K562 (cell line): ENCODE measurements at regions not wholly inside any gene's neighbourhood (a gene's known extent, or its start where the extent isn't known, plus 50 kb on each side); places are given as distances from the start of the nearest gene placed in this dataset.

Source experiments
- ATF4 ChIP-seq: fragments of 450-650 bp; formaldehyde crosslinking; IDR thresholded peaks from 2 replicates; pipeline ENCODE4 v1.4.0; 2022; ENCODE audit warnings: mild to moderate bottlenecking, moderate library complexity
- FOXM1 ChIP-seq, 2 experiments: fragments of 450-650 bp in 1 of 2; sonication (generic) in 1 of 2; formaldehyde crosslinking in 1 of 2; IDR thresholded peaks; 2 replicates each; pipeline versions ENCODE4 v1.6.1 to v1.9.0; 2017 to 2022; ENCODE audit warnings: low read depth in 2 of 2, mild to moderate bottlenecking in 2 of 2, missing genetic modification reagents in 1 of 2, moderate library complexity in 1 of 2
- MGA ChIP-seq: fragments of 450-650 bp; IDR thresholded peaks from 2 replicates; pipeline ENCODE4 v1.6.1; 2016; ENCODE audit warnings: mild to moderate bottlenecking, moderate library complexity
- POU5F1 ChIP-seq: fragments of 150-350 bp; IDR thresholded peaks from 2 replicates; pipeline ENCODE4 v1.6.1; 2014; ENCODE audit warnings: borderline replicate concordance, low read length, low read depth, mild to moderate bottlenecking; ENCODE audit not compliant: partially characterized antibody
- RFX5 ChIP-seq: IDR thresholded peaks from 2 replicates; pipeline ENCODE4 v1.6.1; 2011; ENCODE audit warnings: low read depth, mild to moderate bottlenecking, improper control_type of control experiment, low read length
- TAL1 ChIP-seq: fragments of 450-650 bp; IDR thresholded peaks from 2 replicates; pipeline ENCODE4 v1.6.1; 2016; ENCODE audit warnings: mild to moderate bottlenecking
- ZBTB17 ChIP-seq: fragments of 450-650 bp; formaldehyde crosslinking; IDR thresholded peaks from 2 replicates; pipeline ENCODE4 v1.4.0; 2020; ENCODE audit warnings: mild to moderate bottlenecking
- TF ChIP-seq, protein P1 (sequence below): conservative IDR thresholded peaks from 2 replicates; pipeline ENCODE4 v1.6.1; 2011; ENCODE audit warnings: low read depth, mild to moderate bottlenecking, low read length; ENCODE audit not compliant: control insufficient read depth
- TF ChIP-seq, protein P2 (sequence below): fragments of 250-450 bp; sonication (Bioruptor Pico); IDR thresholded peaks from 2 replicates; pipeline ENCODE4 v1.5.0; 2022; ENCODE audit warnings: mild to moderate bottlenecking

GRCh38 chr12:53836119-53836655 is 84.4 kb upstream of the CISTR start (continued):
- TF ChIP-seq, protein P1, sequence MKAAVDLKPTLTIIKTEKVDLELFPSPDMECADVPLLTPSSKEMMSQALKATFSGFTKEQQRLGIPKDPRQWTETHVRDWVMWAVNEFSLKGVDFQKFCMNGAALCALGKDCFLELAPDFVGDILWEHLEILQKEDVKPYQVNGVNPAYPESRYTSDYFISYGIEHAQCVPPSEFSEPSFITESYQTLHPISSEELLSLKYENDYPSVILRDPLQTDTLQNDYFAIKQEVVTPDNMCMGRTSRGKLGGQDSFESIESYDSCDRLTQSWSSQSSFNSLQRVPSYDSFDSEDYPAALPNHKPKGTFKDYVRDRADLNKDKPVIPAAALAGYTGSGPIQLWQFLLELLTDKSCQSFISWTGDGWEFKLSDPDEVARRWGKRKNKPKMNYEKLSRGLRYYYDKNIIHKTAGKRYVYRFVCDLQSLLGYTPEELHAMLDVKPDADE = no peak
- no peak for TF ChIP-seq ZBTB17 (CRISPR knock-in tag)
- TF ChIP-seq TAL1 = no peak
- TF ChIP-seq MGA = no peak
- TF ChIP-seq FOXM1 (IDR thresholded peaks at IDR 0.05; ENCODE audit: low read depth) = no peak
- TF ChIP-seq FOXM1 (CRISPR knock-in tag; IDR thresholded peaks at IDR 0.05; ENCODE audit: low read depth) = no peak
- no peak for TF ChIP-seq ATF4 (CRISPR knock-in tag)
- no peak for TF ChIP-seq RFX5
- TF ChIP-seq, protein P2, sequence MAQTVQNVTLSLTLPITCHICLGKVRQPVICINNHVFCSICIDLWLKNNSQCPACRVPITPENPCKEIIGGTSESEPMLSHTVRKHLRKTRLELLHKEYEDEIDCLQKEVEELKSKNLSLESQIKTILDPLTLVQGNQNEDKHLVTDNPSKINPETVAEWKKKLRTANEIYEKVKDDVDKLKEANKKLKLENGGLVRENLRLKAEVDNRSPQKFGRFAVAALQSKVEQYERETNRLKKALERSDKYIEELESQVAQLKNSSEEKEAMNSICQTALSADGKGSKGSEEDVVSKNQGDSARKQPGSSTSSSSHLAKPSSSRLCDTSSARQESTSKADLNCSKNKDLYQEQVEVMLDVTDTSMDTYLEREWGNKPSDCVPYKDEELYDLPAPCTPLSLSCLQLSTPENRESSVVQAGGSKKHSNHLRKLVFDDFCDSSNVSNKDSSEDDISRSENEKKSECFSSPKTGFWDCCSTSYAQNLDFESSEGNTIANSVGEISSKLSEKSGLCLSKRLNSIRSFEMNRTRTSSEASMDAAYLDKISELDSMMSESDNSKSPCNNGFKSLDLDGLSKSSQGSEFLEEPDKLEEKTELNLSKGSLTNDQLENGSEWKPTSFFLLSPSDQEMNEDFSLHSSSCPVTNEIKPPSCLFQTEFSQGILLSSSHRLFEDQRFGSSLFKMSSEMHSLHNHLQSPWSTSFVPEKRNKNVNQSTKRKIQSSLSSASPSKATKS (CRISPR knock-in tag) = no peak
- TF ChIP-seq POU5F1 = no peak
